Activated T-cell treated with anti-CD3 and anti-CD28 coated beads for 4 hours (primary cell): ENCODE measurements at regions not wholly inside any gene's neighbourhood (a gene's known extent, or its start where the extent isn't known, plus 50 kb on each side); places are given as distances from the start of the nearest gene placed in this dataset.
"Not testable (repeated sequence)": the region's sequence is repeated elsewhere in the genome, so short reads cannot be mapped to it uniquely, and the experiment has no call there.

Experiments
- DNase-seq: peaks from one replicate; pipeline ENCODE4 v3.0.0-alpha.2; 2020

DNA sequence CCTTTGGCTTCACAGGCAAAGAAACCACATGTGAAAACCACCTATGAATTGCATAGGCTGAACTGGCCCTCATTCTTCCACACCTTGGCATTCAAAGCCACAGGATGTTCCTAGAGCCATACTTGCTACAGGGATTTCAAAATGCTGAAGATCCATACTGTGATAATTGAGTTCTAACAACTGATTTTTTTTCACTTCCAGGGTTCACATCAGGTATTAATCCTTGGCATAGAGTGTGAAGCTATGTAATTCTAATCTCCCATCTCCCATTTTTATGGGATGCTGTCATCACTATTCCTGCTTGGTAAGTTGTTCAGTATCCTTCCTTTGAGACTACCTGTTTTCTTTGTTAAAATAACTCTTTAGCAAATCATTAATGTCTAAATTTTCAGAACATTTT lies 1569.2 kb upstream of the ADGRL3 start:
- no peak for DNase-seq

DNA sequence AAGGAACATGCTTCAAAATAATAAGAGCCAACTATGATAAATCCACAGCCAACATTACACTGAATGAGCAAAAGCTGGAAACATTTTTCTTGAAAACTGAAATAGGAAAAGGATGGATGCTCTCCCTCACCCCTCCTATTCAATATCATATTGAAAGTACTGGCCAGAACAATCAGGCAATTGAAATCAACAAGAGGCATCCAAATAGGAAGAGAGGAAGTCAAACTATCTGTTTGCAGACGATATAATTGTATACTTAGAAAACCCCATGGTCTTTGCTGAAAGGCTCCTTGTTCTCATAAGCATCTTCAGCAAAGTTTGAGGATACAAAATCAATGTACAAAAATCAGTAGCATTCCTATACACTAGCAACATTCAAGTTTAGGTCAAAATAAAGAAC lies 1562.5 kb upstream of the ADGRL3 start:
- DNase-seq: no peak

DNA sequence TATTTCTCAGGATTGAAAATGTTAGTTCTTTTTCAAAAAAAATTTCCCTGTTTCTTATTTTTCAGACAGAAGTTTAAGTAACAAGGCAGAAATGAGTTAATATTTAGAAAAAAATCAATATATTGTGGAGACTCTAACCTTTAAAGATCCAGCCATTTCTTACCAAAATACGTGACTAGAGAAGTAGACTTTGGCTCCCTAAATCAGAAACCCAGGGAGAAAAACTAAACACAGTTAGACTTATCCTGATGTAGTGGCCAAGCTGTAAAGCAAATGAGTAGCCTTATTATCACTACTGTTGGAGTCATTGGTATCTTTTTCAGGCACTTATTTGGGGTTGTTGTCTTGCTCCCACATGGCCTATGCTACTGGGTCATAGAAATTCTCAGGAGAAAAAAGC lies 1556.4 kb upstream of the ADGRL3 start:
- DNase-seq: no peak

DNA sequence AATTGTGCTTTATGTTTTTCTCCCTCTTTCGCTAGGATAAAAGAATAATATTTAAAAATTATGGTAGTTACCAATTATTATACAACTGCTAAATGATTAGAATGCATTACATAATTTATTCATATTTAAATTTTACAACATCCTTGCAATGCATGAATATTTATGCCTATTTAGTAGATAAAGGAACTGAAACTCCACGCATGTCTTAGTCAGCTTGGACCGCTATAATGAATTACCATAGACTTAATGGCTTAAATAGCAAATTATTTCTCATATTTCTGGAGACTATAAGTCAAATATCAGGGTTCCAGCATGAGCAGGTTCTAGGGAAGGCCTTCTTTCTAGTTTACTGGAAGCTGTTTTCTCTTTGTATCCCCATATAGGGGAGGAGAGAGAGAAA lies 1555.4 kb upstream of the ADGRL3 start:
- DNase-seq: no peak

DNA sequence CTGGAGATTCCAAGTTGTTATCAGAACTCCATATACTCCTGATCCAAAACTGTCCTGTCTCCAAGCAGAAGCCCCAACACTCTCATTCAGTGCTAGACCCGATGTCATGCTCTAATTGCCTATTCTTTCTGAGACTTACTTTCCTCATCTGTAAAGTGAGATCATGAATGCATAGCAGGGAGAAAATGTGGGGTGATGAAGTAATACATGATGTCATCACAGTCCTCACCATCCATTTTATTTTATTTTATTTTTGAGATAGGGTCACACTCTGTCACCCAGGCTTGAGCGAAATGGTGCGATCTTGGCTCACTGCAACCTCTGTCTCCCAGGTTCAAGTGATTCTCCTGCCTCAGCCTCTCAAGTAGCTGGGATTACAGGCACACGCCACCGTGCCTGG lies 1554.0 kb upstream of the ADGRL3 start:
- DNase-seq: no peak

DNA sequence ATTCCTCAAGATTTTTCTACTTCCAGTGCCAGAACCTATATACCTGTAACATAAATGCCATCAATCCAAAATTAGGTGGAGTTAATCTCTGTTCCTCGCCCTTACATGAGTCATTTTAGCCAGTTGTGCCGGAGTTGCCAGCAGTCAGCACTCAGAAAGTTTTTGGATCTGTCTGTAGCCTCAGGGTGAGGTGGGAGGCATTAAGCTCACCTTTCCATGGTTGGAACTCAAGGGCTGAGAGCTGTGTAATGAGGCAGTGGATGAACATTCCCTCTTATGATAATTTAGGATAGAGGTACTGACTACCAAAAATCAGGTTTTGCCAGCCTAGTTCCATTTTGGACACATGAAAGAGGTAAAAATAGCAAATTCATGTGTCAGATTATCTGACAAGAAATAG lies 1553.1 kb upstream of the ADGRL3 start:
- DNase-seq: no peak

DNA sequence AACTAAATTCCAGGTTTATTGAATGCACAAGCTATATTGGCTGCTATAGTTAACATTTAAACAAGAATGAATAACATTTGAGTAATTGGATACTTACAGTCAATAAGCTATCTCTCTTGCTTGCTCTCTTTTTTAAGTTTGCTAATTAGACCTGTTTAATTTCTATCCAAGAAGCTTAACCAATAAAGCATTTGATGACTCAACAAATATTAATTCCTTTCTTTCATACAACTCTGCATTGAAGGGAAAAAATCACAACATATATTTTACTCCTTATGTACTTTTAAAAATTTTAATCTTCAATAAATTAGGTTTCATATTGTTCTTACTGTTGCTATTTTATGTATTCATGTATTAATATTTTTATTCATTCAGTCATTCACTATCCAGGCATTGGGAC lies 1552.6 kb upstream of the ADGRL3 start:
- DNase-seq: no peak

DNA sequence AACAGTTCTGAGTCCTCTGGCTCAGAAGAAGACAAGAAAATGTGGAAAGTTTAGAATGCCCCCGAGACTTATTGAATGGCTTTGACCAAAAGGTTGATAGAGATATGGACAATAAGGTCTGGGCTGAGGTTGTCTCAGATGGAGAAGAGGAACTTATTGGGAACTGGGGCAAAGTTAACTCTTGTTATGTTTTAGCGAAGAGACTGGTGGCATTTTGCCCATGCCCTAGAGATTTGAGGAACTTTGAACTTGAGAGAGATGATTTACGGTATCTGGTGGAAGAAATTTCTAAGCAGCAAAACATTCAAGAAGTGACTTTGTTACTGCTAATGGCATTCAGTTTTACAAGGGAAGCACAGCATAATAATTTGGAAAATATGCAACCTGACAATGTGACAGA lies 1549.3 kb upstream of the ADGRL3 start:
- no peak for DNase-seq

DNA sequence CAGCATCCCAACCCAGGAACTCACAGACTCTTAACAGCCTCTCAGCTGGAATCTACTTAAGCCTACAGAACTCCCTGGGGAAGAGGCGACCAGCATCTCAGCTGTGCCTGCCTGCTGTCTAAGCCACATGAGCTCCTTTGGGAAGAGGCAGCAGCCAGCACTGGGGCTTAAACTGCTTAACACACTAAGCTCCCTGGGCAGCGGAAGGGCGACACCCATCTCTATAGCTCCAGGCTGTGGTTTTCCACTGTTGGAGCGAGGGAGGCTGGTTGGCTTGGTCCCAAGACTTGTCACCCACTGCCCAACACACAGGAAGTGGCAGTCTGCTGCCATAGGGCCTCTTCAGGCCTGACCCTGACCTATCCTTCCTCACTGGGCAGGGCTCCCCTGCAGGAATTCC lies 1544.1 kb upstream of the ADGRL3 start:
- no peak for DNase-seq

DNA sequence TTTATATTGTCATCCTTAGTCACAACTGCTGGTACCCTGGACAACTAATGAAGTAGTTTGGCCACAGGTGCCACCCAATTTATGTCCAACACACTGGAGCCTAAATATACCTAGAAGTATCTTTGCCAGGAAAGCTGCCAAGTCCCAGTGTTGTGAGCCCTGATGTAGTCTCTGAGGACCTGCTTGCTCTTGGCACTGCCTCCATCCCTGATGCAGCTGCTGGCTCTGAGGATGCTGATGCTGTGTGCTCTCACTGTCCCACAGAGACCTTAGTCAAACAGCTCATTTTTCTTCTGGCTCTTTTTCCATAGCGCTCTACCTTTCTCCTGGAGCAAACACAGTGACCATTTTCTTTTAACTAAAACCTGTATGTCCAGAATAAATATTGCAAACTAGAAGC lies 1535.4 kb upstream of the ADGRL3 start:
- DNase-seq: no peak

DNA sequence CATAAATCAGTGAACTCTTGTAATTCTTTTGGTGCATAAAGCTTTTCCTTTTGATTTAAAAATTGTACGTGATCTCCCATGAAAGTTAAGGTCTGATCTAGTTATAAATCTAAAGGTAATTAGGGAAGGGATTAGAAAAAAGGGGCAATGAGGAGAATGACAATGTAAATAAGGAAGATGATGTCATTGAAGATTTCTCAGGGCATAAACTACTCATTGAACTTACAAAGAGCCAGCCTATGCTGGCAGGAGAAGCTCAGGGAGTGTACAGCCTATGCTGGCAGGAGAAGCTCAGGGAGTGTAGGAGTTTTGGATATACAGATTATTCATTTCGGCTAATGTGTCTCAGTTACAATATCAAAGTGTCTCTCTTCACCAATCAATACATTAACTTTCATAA lies 1533.5 kb upstream of the ADGRL3 start:
- no peak for DNase-seq

DNA sequence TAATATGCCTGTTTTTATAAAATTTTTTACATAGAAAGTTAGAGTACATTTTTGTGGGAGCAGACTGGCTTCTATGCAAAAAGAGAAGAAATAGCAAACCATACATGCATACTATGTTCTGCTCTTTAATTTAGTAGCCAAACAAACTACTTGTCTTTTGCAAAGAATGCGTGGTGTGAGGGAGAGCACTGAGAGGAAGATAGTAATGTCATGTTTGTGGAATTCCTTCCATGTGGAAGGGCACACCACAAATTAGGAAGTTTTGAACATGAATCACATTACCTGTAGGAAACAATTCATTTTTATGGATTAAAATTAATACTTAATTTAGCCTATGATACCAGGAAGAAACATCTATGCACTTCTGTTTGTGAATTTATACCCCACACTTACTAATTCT lies 1529.1 kb upstream of the ADGRL3 start:
- no peak for DNase-seq

DNA sequence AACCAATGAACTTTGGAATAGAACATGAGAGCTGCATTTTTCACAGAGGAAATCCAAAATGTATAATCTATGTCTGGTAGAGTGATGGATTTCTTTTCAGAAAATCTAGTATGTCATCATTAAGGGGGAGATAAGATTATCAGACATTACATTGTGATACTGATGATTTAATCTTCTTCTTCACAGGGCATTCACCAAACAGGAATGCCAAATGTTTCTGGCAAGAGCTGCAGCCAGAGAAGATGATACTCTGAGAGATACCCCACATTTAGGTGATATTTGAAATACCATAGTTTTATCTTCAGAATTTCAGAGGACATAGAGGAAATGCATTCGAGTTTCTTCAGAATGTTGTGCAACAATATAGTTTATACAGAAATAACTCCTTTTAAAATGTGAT lies 1523.7 kb upstream of the ADGRL3 start:
- DNase-seq: no peak

DNA sequence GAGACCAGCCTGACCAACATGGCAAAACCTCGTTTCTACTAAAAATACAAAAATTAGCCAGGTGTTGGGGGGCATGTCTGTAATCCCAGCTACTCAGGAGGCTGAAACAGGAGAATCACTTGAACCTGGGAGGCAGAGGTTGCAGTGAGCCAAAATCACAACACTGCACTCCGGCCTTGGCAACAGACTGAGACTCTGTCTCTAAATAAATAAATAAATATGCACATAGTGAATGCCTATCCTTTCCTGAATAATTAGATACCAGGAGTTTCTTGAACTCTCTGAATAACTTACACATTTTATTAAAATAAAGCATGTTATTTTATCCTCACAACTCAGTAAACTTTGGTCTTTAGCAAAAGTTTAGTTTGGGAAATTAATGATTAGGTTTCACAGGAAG lies 1523.1 kb upstream of the ADGRL3 start:
- not testable (repeated sequence) for DNase-seq

DNA sequence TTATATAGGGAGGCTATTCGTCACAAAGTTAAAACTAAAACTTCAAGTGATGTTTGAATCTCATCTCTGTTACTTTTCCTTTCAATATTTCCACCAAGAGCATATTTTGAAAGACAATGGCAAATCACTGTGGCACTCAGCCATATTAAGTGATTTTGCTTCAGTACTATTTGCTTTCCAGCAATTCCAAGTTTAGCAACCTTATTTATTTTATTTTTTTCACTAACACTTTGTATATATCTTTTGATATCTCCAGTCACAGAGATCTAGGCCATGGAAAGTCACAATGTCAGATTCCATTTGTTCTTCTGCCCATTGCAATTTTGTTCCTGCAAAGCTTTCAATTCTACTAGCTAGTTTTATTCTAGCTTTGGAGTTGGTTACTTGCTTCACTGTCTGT lies 1514.5 kb upstream of the ADGRL3 start:
- DNase-seq: no peak

DNA sequence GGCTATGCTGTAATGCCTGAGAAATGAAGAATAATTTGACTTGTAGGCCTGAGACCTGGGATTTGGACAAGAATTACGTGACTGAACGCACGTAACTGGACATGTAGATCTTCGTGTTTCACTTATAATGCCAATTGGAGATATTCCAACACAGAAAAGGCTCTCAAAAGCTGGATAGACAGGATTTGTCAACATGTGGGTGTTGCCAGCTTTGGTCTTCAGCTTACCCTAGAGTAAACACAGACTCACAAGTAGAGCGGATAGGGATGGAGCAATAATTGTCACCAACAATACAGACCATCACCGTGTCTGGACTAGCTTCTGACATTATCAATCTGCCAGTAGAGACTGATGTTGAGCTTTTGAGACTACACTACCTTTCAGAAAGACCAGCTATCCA lies 1511.0 kb upstream of the ADGRL3 start:
- no peak for DNase-seq

DNA sequence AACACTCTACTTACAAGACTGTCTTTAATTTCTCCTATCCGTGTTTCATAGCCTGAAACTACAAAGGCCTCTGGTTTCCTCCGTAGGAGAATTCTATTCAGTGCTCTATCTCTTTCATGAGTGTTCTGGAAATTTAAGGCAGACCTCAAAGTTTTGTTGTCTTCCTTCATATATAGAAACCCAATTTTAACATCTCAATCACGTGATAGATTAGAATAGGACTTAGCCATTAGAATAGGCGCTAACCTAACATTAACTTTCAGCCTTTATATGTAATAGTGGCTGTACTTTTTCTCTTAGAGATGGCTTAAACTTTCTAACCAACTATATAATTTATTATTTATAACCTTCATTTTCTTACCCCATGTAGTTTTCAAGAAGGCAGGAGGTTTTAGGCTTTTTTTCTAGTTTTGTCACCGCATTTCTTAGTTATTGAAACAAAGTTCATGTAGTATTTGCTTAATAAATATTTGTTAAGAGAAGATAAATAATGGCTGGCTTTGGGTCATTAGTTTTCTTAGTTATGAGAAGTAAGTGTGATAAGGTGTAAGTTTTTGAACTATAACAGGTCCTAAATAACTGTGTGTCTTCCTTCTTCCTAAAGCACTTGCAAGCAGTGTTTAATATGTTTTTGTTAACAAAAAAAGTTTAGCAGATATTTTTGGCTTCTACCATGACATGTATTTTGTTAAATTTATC lies 1504.6 kb upstream of the ADGRL3 start:
- no peak for DNase-seq

DNA sequence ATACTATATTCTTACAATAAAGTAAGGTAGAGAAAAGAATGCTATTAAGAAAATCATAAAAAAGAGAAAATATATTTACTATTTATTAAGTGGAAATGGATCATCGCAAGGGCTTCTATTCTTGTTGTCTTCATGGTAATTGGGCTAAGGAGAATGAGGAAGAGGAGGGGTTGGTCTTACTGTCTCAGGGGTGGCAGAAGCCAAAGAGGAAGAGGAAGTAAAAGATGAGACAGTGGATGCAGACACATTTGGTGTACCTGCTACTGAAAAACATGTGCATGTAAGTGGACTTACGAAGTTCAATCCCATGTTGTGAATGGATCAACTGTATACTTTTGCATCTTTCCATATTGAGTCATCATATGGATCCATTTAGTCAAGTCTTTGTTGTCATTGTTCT lies 1502.1 kb upstream of the ADGRL3 start:
- no peak for DNase-seq

DNA sequence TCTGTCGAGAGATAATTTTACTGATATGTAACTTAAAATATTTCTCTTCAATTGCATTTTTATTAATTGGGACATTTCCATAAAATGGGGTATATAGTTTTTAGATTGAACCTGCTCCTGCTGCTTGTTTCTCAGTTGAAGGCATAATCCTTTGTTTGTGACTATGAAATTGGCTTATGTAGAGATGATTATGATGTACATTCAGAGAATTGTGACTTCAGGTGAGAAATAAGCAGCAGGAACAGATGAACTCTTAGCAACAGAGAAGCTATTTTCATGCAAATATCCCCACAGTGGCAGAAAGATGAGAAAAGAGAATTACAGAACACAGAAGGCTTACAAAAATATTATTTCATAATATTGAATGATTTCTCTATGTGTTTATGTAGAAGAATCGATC lies 1499.5 kb upstream of the ADGRL3 start:
- no peak for DNase-seq

DNA sequence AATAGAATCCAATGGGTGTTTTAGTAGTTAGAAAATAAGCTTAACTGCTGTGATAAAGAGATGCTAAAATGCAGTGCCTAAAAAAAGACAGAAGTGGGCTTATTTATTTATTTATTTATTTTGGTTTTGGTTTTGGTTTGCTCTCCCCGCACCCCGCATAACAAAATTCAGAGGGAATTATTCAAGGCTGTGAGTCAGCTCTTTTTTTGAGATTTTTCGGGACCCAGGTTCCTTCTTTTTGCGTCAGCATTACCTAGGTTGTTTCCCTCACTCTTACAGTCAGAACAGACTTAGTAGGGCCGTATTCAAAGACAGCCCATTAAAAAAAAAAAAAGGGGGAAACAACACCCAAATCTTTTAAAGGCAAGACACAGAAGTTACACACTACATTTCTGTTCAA lies 1495.5 kb upstream of the ADGRL3 start:
- DNase-seq: no peak

DNA sequence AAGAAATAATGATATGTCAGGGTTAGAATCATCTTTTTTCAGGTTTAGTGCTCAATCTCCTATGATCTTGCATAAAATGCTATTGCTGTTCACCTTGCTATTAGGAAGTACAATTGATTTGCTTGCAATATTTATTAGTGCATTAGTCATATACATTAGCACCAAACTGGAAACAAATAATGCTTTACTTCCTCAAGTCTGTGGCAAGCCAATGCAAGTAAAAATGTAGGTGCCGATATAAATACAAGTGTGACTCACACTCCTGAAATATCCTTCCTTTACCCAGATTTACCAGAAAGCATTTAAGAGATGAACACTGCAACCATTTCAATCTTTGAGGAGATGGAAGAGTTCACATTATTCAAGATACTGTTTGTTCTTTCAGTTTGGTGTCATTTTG lies 1487.7 kb upstream of the ADGRL3 start:
- no peak for DNase-seq

DNA sequence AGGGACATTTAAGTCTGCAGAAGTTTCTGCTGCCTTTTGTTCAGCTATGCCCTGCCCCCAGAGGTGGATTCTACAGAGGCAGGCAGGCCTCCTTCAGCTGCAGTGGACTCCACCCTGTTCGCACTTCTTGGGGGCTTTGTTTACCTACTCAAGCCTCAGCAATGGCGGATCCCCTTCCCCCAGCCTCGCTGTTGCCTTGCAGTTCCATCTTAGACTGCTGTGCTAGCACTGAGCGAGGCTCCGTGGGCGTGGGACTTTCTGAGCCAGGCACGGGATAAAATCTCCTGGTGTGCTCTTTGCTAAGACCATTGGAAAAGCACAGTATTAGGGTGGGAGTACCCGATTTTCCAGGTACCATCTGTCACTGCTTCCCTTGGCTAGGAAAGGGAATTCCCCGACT lies 1475.8 kb upstream of the ADGRL3 start:
- DNase-seq: not testable (repeated sequence)

DNA sequence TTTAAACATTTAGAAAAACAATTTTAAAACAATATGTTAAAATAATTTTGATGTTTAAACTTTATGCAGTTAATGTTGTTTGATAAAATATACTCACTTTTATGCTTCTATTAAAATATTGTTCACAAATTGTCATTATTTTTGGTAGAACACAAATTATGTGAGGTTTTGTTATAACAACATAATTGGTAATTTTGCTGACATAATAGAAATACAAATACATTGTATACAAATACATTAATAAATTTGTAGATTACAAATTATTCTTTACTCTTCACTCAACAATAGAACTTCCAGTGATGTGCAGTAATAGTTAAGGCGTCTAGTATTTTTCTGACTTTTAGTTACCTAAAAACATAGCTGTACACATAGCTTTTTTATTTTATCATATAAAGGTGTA lies 1472.4 kb upstream of the ADGRL3 start:
- no peak for DNase-seq

DNA sequence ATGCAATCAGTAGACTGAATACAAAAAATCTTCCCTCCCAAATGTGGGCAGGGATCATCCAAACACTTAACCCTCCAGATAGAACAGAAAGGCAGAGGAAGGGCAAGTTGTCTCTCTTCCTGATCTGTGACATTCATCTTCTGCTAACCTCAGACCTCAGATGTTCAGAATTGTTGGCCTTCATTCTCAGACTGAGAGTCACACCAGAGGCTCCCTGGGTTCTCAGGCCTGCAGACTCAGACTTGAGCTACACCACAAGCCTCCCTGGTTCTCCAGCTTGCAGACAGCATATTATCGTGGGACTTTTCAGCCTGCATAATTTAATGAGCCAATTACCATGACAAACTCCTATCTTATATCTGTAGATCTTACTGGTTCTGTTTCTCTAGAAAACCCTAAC lies 1471.6 kb upstream of the ADGRL3 start:
- DNase-seq: no peak

DNA sequence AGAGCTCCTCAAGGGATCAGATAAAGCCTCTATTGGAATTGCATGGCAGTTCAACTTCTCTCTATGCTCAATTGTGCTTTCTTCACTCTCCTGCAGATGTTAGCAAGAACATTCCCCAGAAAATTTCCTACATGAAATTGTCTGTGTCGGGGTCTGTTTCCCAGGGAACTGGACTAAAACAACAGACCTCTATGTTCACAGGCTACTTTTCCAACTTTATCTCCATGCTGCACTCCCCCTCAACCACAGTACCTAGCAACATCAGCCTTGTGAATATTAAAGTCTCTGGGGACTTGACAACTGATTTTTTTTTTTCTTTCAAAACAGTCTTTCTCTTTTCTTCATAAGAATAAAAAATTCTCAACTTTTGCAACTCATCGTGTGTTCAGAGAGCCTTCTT lies 1470.8 kb upstream of the ADGRL3 start:
- DNase-seq: no peak

DNA sequence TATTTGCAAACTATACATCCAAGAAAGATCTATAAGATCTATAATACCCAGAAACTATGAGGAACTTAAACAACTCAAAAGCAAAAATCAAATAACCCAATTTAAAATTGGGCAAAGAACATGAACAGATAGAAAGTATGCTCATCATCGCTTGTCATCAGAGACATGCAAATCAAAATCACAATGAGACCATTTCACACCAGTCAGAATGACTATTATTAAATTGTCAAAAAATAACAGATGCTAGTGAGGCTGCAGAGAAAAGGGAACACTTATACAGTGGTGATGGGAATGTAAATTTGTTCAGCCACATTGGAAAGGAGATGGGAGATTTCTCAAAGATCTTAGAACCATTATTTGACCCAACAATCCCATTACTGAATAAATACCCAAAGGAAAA lies 1451.7 kb upstream of the ADGRL3 start:
- DNase-seq: no peak
